ENCODE measurements at regions not wholly inside any gene's neighbourhood (a gene's known extent, or its start where the extent isn't known, plus 50 kb on each side); places are given as distances from the start of the nearest gene placed in this dataset.

- no peak for TF ChIP-seq MAX (IDR thresholded peaks at IDR 0.05; ENCODE audit: low read depth, low read length)
- no peak for TF ChIP-seq CTCF (IDR thresholded peaks at IDR 0.05; ENCODE audit: low read depth, low read length)
- TF ChIP-seq POLR2A (IDR thresholded peaks at IDR 0.05; ENCODE audit: extremely low read depth, insufficient read length) = no peak
Observed at GRCh38 chr1:29673228-29673500, 436.8 kb downstream of the PTPRU start.

Measured in NB4 (cell line).